ENCODE measurements at regions not wholly inside any gene's neighbourhood (a gene's known extent, or its start where the extent isn't known, plus 50 kb on each side); places are given as distances from the start of the nearest gene placed in this dataset.
A peak's percentile ranks its signal among the peaks of the same experiment; 100 is the strongest.
"Not testable (repeated sequence)": the region's sequence is repeated elsewhere in the genome, so short reads cannot be mapped to it uniquely, and the experiment has no call there.

GRCh38 chr11:122604621-122605020 is 50.9 kb upstream of the UBASH3B start:
- no peak for DNase-seq

- DNase-seq, result no peak
These were observed 54.1 kb upstream of the UBASH3B start for GRCh38 chr11:122601141-122602125.

GRCh38 chr11:122600290-122600689 is 55.2 kb upstream of the UBASH3B start:
- no peak for DNase-seq

- DNase-seq, result no peak
These were observed 56.1 kb upstream of the UBASH3B start for GRCh38 chr11:122599434-122599833.

GRCh38 chr11:122598971-122599370 is 56.6 kb upstream of the UBASH3B start:
- DNase-seq, result no peak

- DNase-seq, result no peak
These were observed 58.0 kb upstream of the UBASH3B start for GRCh38 chr11:122597511-122597910.

GRCh38 chr11:122594986-122595645 is 60.4 kb upstream of the UBASH3B start:
- DNase-seq, result no peak

GRCh38 chr11:122593473-122594420 is 61.8 kb upstream of the UBASH3B start:
- DNase-seq, result no peak

- DNase-seq, result no peak
These were observed 62.9 kb upstream of the UBASH3B start for GRCh38 chr11:122592641-122593040.

GRCh38 chr11:122584670-122585069 is 70.9 kb upstream of the UBASH3B start:
- DNase-seq, result no peak

GRCh38 chr11:122580071-122580470 is 75.5 kb upstream of the UBASH3B start:
- DNase-seq, result not testable (repeated sequence)

GRCh38 chr11:122578171-122578825 is 77.2 kb upstream of the UBASH3B start:
- DNase-seq, result no peak

- DNase-seq, result no peak
These were observed 82.9 kb upstream of the UBASH3B start for GRCh38 chr11:122572592-122572991.

- DNase-seq, result no peak
These were observed 91.8 kb upstream of the UBASH3B start for GRCh38 chr11:122563761-122564160.

GRCh38 chr11:122559734-122560382 is 95.7 kb upstream of the UBASH3B start:
- peak; percentile 19 for DNase-seq

GRCh38 chr11:122559218-122559617 is 96.3 kb upstream of the UBASH3B start:
- DNase-seq, result not testable (repeated sequence)

- not testable (repeated sequence) for DNase-seq
These were observed 98.4 kb upstream of the UBASH3B start for GRCh38 chr11:122557163-122557562.

GRCh38 chr11:122556605-122557004 is 98.9 kb upstream of the UBASH3B start:
- peak; percentile 42 for DNase-seq

- no peak for DNase-seq
These were observed 117.5 kb upstream of the UBASH3B start for GRCh38 chr11:122538060-122538459.

- no peak for DNase-seq
These were observed 130.6 kb upstream of the UBASH3B start for GRCh38 chr11:122524898-122525297.
